Esophagus mucosa (tissue), 1 donor: ENCODE measurements at regions not wholly inside any gene's neighbourhood (a gene's known extent, or its start where the extent isn't known, plus 50 kb on each side); places are given as distances from the start of the nearest gene placed in this dataset.
"Not testable (repeated sequence)": the region's sequence is repeated elsewhere in the genome, so short reads cannot be mapped to it uniquely, and the experiment has no call there.

Experiments used
- ATAC-seq: fragments of 200-7000 bp; cut with Tn5 transposase; one replicate; pipeline ENCODE4 v1.9.1; 2020
- donor health status: DM: yes; HTN: yes; CAD: no.

- ATAC-seq: no peak
Observed at GRCh38 chr1:193456811-193457280, 270.4 kb upstream of the B3GALT2 start.

- ATAC-seq: no peak
Observed at GRCh38 chr1:193451606-193452005, 265.2 kb upstream of the B3GALT2 start.

- ATAC-seq: no peak
Observed at GRCh38 chr1:193451001-193451400, 264.6 kb upstream of the B3GALT2 start.

GRCh38 chr1:193448682-193449461 is 262.5 kb upstream of the B3GALT2 start:
- peak; percentile 29 for ATAC-seq

- no peak for ATAC-seq
Observed at GRCh38 chr1:193443886-193444285, 257.5 kb upstream of the B3GALT2 start.

- no peak for ATAC-seq
Observed at GRCh38 chr1:193438771-193439170, 252.4 kb upstream of the B3GALT2 start.

GRCh38 chr1:193438312-193438711 is 251.9 kb upstream of the B3GALT2 start:
- no peak for ATAC-seq

GRCh38 chr1:193437785-193438184 is 251.4 kb upstream of the B3GALT2 start:
- ATAC-seq: peak; percentile 64

- ATAC-seq: not testable (repeated sequence)
Observed at GRCh38 chr1:193437333-193437732, 250.9 kb upstream of the B3GALT2 start.

GRCh38 chr1:193435781-193436180 is 249.4 kb upstream of the B3GALT2 start:
- ATAC-seq: no peak

GRCh38 chr1:193434319-193434718 is 247.9 kb upstream of the B3GALT2 start:
- no peak for ATAC-seq

- no peak for ATAC-seq
Observed at GRCh38 chr1:193433599-193433998, 247.2 kb upstream of the B3GALT2 start.

GRCh38 chr1:193432979-193433587 is 246.7 kb upstream of the B3GALT2 start:
- no peak for ATAC-seq

- ATAC-seq: no peak
Observed at GRCh38 chr1:193431265-193431977, 245.0 kb upstream of the B3GALT2 start.

GRCh38 chr1:193427524-193427923 is 241.1 kb upstream of the B3GALT2 start:
- ATAC-seq: no peak

- no peak for ATAC-seq
Observed at GRCh38 chr1:193426061-193426460, 239.6 kb upstream of the B3GALT2 start.

- ATAC-seq: no peak
Observed at GRCh38 chr1:193421487-193421886, 235.1 kb upstream of the B3GALT2 start.

GRCh38 chr1:193419295-193419694 is 232.9 kb upstream of the B3GALT2 start:
- no peak for ATAC-seq

- ATAC-seq: no peak
Observed at GRCh38 chr1:193418745-193419058, 232.3 kb upstream of the B3GALT2 start.

- peak; percentile 28 for ATAC-seq
Observed at GRCh38 chr1:193417945-193418744, 231.7 kb upstream of the B3GALT2 start.

- no peak for ATAC-seq
Observed at GRCh38 chr1:193417403-193417802, 231.0 kb upstream of the B3GALT2 start.

- no peak for ATAC-seq
Observed at GRCh38 chr1:193416226-193417024, 230.0 kb upstream of the B3GALT2 start.
